SK-N-SH treated with all-trans-retinoic acid at 6 μM for 48 hours (cell line): ENCODE measurements at regions not wholly inside any gene's neighbourhood (a gene's known extent, or its start where the extent isn't known, plus 50 kb on each side); places are given as distances from the start of the nearest gene placed in this dataset.

Source experiments
- ATAC-seq: fragments of 200-7000 bp; cut with Tn5 transposase; 3 replicates; pipeline ENCODE4 v1.9.1; 2020; ENCODE audit warnings: mild to moderate bottlenecking, moderate library complexity
- BACH2 ChIP-seq: fragments of 250-450 bp; sonication (Bioruptor Pico); IDR thresholded peaks from 2 replicates; pipeline ENCODE4 v1.9.0; 2021; ENCODE audit warnings: mild to moderate bottlenecking, borderline replicate concordance
- CREB5 ChIP-seq: fragments of 250-450 bp; sonication (Bioruptor Pico); IDR thresholded peaks from 2 replicates; pipeline ENCODE4 v1.5.1; 2020; ENCODE audit warnings: low read depth, mild to moderate bottlenecking, moderate library complexity
- CSDC2 ChIP-seq: fragments of 250-450 bp; sonication (Bioruptor Pico); IDR thresholded peaks from 2 replicates; pipeline ENCODE4 v1.5.0; 2020; ENCODE audit warnings: mild to moderate bottlenecking, moderate library complexity
- ESRRG ChIP-seq: fragments of 250-450 bp; sonication (Bioruptor Pico); IDR thresholded peaks from 2 replicates; pipeline ENCODE4 v1.6.1; 2021; ENCODE audit warnings: mild to moderate bottlenecking
- GLIS3 ChIP-seq: fragments of 250-450 bp; sonication (Bioruptor Pico); IDR thresholded peaks from 2 replicates; pipeline ENCODE4 v1.5.0; 2020; ENCODE audit warnings: mild to moderate bottlenecking, moderate library complexity
- ISL1 ChIP-seq: fragments of 250-450 bp; sonication (Bioruptor Pico); IDR thresholded peaks from 2 replicates; pipeline ENCODE4 v2.1.2; 2022; ENCODE audit warnings: mild to moderate bottlenecking, moderate library complexity
- OSR1 ChIP-seq: fragments of 250-450 bp; sonication (Bioruptor Pico); IDR thresholded peaks from 2 replicates; pipeline ENCODE4 v1.8.0; 2022; ENCODE audit warnings: moderate library complexity, mild to moderate bottlenecking, inconsistent platforms
- PATZ1 ChIP-seq: fragments of 250-450 bp; sonication (Bioruptor Pico); IDR thresholded peaks from 2 replicates; pipeline ENCODE4 v1.8.0; 2020; ENCODE audit warnings: mild to moderate bottlenecking, moderate library complexity, borderline replicate concordance
- POU6F1 ChIP-seq: fragments of 250-450 bp; sonication (Bioruptor Pico); IDR thresholded peaks from 2 replicates; pipeline ENCODE4 v1.8.0; 2021; ENCODE audit warnings: low read depth, mild to moderate bottlenecking, moderate library complexity, borderline replicate concordance
- PPARA ChIP-seq: fragments of 250-450 bp; sonication (Bioruptor Pico); IDR thresholded peaks from 2 replicates; pipeline ENCODE4 v1.5.0; 2020; ENCODE audit warnings: mild to moderate bottlenecking, borderline replicate concordance
- RARB ChIP-seq: fragments of 250-450 bp; sonication (Bioruptor Pico); IDR thresholded peaks from 2 replicates; pipeline ENCODE4 v1.8.0; 2021; ENCODE audit warnings: mild to moderate bottlenecking, moderate library complexity
- SNAI2 ChIP-seq: fragments of 250-450 bp; sonication (Bioruptor Pico); IDR thresholded peaks from 2 replicates; pipeline ENCODE4 v1.5.0; 2020; ENCODE audit warnings: mild to moderate bottlenecking, moderate library complexity
- TCF4 ChIP-seq: fragments of 250-450 bp; sonication (Bioruptor Pico); IDR thresholded peaks from 2 replicates; pipeline ENCODE4 v1.8.0; 2021; ENCODE audit warnings: mild to moderate bottlenecking, moderate library complexity, borderline replicate concordance
- TSHZ2 ChIP-seq: fragments of 250-450 bp; sonication (Bioruptor Pico); IDR thresholded peaks from 2 replicates; pipeline ENCODE4 v1.5.0; 2020; ENCODE audit warnings: mild to moderate bottlenecking, moderate library complexity
- ZC3H10 ChIP-seq: fragments of 250-450 bp; sonication (Bioruptor Pico); IDR thresholded peaks from 2 replicates; pipeline ENCODE4 v1.5.1; 2021; ENCODE audit warnings: mild to moderate bottlenecking, moderate library complexity
- ZFP3 ChIP-seq: fragments of 250-450 bp; sonication (Bioruptor Pico); IDR thresholded peaks from 2 replicates; pipeline ENCODE4 v1.5.0; 2020; ENCODE audit warnings: mild to moderate bottlenecking, moderate library complexity
- ZFP30 ChIP-seq: fragments of 450-650 bp; formaldehyde crosslinking; IDR thresholded peaks from 2 replicates; pipeline ENCODE4 v1.5.0; 2022; ENCODE audit warnings: mild to moderate bottlenecking, moderate library complexity
- ZNF565 ChIP-seq: fragments of 450-650 bp; formaldehyde crosslinking; conservative IDR thresholded peaks from 2 replicates; pipeline ENCODE4 v1.5.0; 2020; ENCODE audit warnings: low read depth, mild to moderate bottlenecking, moderate library complexity
- ZNF8 ChIP-seq: fragments of 450-650 bp; formaldehyde crosslinking; IDR thresholded peaks from 2 replicates; pipeline ENCODE4 v1.5.0; 2020; ENCODE audit warnings: mild to moderate bottlenecking, moderate library complexity
- TF ChIP-seq, protein P1 (sequence below): fragments of 250-450 bp; sonication (Bioruptor Pico); IDR thresholded peaks from 2 replicates; pipeline ENCODE4 v1.5.1; 2021; ENCODE audit warnings: mild to moderate bottlenecking, moderate library complexity

DNA sequence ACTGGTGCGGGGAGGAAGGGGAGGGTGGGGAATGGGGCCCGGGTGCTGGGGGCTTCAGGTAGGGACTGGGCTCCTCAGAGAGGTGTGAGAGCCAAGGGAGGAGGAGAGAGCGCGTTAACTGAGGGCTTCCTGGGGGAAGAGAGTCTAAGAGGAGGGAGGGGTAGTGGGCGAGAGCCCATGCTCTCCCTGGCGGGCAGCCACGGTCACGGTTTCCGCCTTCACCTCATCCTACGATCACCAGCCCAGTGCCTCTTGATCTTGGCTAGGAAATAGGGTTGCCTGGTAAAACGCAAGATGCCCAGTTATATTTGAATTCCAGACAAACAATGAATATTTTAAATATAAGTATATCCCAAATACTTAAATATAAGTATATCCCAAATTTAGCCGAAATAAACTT, 60.8 kb upstream of the GRPEL1 start:
- ATAC-seq, result no peak
- TF ChIP-seq PATZ1 (CRISPR knock-in tag), result no peak
- TF ChIP-seq, all 23 proteins: peak for 0

- TF ChIP-seq, protein P1, sequence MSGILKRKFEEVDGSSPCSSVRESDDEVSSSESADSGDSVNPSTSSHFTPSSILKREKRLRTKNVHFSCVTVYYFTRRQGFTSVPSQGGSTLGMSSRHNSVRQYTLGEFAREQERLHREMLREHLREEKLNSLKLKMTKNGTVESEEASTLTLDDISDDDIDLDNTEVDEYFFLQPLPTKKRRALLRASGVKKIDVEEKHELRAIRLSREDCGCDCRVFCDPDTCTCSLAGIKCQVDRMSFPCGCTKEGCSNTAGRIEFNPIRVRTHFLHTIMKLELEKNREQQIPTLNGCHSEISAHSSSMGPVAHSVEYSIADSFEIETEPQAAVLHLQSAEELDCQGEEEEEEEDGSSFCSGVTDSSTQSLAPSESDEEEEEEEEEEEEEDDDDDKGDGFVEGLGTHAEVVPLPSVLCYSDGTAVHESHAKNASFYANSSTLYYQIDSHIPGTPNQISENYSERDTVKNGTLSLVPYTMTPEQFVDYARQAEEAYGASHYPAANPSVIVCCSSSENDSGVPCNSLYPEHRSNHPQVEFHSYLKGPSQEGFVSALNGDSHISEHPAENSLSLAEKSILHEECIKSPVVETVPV, result no peak
- TF ChIP-seq TCF4 (CRISPR knock-in tag) (no peak), OSR1 (CRISPR knock-in tag) (no peak), ZNF565 (CRISPR knock-in tag) (no peak), SNAI2 (CRISPR knock-in tag) (no peak), GLIS3 (CRISPR knock-in tag) (no peak), PATZ1 (CRISPR knock-in tag) (no peak), ESRRG (CRISPR knock-in tag) (no peak), ZFP30 (CRISPR knock-in tag) (no peak)
- ATAC-seq, result no peak
Measured at GRCh38 chr4:7128234-7128633, 60.4 kb upstream of the GRPEL1 start.

- TF ChIP-seq ZNF8 (CRISPR knock-in tag), result no peak
- TF ChIP-seq ZNF565 (CRISPR knock-in tag), result no peak
- TF ChIP-seq CREB5 (CRISPR knock-in tag), result no peak
- TF ChIP-seq PATZ1 (CRISPR knock-in tag), result no peak
- TF ChIP-seq ISL1, result no peak
- TF ChIP-seq, protein P1, result no peak
- no peak for TF ChIP-seq OSR1 (CRISPR knock-in tag)
- no peak for TF ChIP-seq CSDC2 (CRISPR knock-in tag)
- TF ChIP-seq ZFP3 (CRISPR knock-in tag), result no peak
- TF ChIP-seq ESRRG (CRISPR knock-in tag), result no peak
- no peak for TF ChIP-seq BACH2
- TF ChIP-seq TCF4 (CRISPR knock-in tag), result no peak
- no peak for TF ChIP-seq PPARA (CRISPR knock-in tag)
- no peak for TF ChIP-seq TSHZ2 (CRISPR knock-in tag)
- TF ChIP-seq POU6F1 (CRISPR knock-in tag), result no peak
- TF ChIP-seq ZC3H10 (CRISPR knock-in tag), result no peak
- TF ChIP-seq RARB (CRISPR knock-in tag), result no peak
- no peak for ATAC-seq
Measured at GRCh38 chr4:7127576-7127975, 59.7 kb upstream of the GRPEL1 start.
